ENCODE measurements at regions not wholly inside any gene's neighbourhood (a gene's known extent, or its start where the extent isn't known, plus 50 kb on each side); places are given as distances from the start of the nearest gene placed in this dataset.

- TF ChIP-seq, protein P1, sequence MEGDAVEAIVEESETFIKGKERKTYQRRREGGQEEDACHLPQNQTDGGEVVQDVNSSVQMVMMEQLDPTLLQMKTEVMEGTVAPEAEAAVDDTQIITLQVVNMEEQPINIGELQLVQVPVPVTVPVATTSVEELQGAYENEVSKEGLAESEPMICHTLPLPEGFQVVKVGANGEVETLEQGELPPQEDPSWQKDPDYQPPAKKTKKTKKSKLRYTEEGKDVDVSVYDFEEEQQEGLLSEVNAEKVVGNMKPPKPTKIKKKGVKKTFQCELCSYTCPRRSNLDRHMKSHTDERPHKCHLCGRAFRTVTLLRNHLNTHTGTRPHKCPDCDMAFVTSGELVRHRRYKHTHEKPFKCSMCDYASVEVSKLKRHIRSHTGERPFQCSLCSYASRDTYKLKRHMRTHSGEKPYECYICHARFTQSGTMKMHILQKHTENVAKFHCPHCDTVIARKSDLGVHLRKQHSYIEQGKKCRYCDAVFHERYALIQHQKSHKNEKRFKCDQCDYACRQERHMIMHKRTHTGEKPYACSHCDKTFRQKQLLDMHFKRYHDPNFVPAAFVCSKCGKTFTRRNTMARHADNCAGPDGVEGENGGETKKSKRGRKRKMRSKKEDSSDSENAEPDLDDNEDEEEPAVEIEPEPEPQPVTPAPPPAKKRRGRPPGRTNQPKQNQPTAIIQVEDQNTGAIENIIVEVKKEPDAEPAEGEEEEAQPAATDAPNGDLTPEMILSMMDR (IDR thresholded peaks at IDR 0.05), result no peak
- no peak for TF ChIP-seq EP300 (IDR thresholded peaks at IDR 0.05)
Observed at GRCh38 chr10:84837041-84837812, 508.8 kb downstream of the CCSER2 start.
